ENCODE measurements at regions not wholly inside any gene's neighbourhood (a gene's known extent, or its start where the extent isn't known, plus 50 kb on each side); places are given as distances from the start of the nearest gene placed in this dataset.

- ChIA-PET POLR2A (ENCODE audit: low non-redundant PET) (no interaction called here), CTCF (no interaction called here)
- intact Hi-C loops (cut with micrococcal nuclease; ENCODE audit: unreplicated experiment): no loop called here
- Histone ChIP-seq H3K4me1 (ENCODE audit: insufficient read depth, low read length, poor library complexity, severe bottlenecking) (no peaks in the 10 kb centered on the region), H3K27me3 (replicated peaks; ENCODE audit: insufficient read depth, low read depth, low read length, poor library complexity) (peaks cover 42% of the 10 kb centered on the region), H3K9me3 (ENCODE audit: low read depth, low read length, poor library complexity, severe bottlenecking) (no peaks in the 10 kb centered on the region), H3K27ac (ENCODE audit: low read depth, low read length, poor library complexity, severe bottlenecking) (no peak overlapping the region), H3K4me3 (ENCODE audit: low read depth, low read length, poor library complexity, severe bottlenecking) (no peak overlapping the region), H3K36me3 (ENCODE audit: insufficient read depth, low read length, poor library complexity, severe bottlenecking) (no peaks in the 10 kb centered on the region)
- TF ChIP-seq EZH2 (IDR thresholded peaks at IDR 0.05; ENCODE audit: borderline replicate concordance, low read depth, low read length, poor library complexity, severe bottlenecking) (no peak), CTCF (conservative IDR thresholded peaks at IDR 0.05; ENCODE audit: low read depth, low read length) (no peak)
- DNase-seq (ENCODE audit: low spot score): no peak
- BruUV-seq (replicated peaks): no TSS peak
Observed at GRCh38 chr4:181498148-181498547, 745.1 kb upstream of the TENM3 start.

GRCh38 chr4:181502611-181503010, 740.6 kb upstream of the TENM3 start:
- CTCF ChIA-PET: no interaction called here
- no TSS peak for BruUV-seq (replicated peaks)
- intact Hi-C loops (cut with micrococcal nuclease; ENCODE audit: unreplicated experiment): no loop called here

GRCh38 chr4:181503687-181504390, 739.4 kb upstream of the TENM3 start:
- no TSS peak for BruUV-seq (replicated peaks)
- TF ChIP-seq EZH2 (IDR thresholded peaks at IDR 0.05; ENCODE audit: borderline replicate concordance, low read depth, low read length, poor library complexity, severe bottlenecking) (no peak), CTCF (conservative IDR thresholded peaks at IDR 0.05; ENCODE audit: low read depth, low read length) (no peak)
- ChIA-PET CTCF (no interaction called here), POLR2A (ENCODE audit: low non-redundant PET) (no interaction called here)
- DNase-seq (ENCODE audit: low spot score): no peak
- Histone ChIP-seq H3K36me3 (ENCODE audit: insufficient read depth, low read length, poor library complexity, severe bottlenecking) (no peaks in the 10 kb centered on the region), H3K4me1 (ENCODE audit: insufficient read depth, low read length, poor library complexity, severe bottlenecking) (no peaks in the 10 kb centered on the region), H3K4me3 (ENCODE audit: low read depth, low read length, poor library complexity, severe bottlenecking) (no peak overlapping the region), H3K27ac (ENCODE audit: low read depth, low read length, poor library complexity, severe bottlenecking) (no peak overlapping the region), H3K27me3 (replicated peaks; ENCODE audit: insufficient read depth, low read depth, low read length, poor library complexity) (peaks cover 78% of the 10 kb centered on the region), H3K9me3 (ENCODE audit: low read depth, low read length, poor library complexity, severe bottlenecking) (no peaks in the 10 kb centered on the region)
- intact Hi-C loops (cut with micrococcal nuclease; ENCODE audit: unreplicated experiment): no loop called here

More at GRCh38 chr4:181502611-181503010, 740.6 kb upstream of the TENM3 start:
- TF ChIP-seq CTCF (conservative IDR thresholded peaks at IDR 0.05; ENCODE audit: low read depth, low read length): no peak
- no peak for TF ChIP-seq EZH2 (IDR thresholded peaks at IDR 0.05; ENCODE audit: borderline replicate concordance, low read depth, low read length, poor library complexity, severe bottlenecking)
- H3K9me3 ChIP-seq (ENCODE audit: low read depth, low read length, poor library complexity, severe bottlenecking): no peaks in the 10 kb centered on the region
- no peaks in the 10 kb centered on the region for H3K4me1 ChIP-seq (ENCODE audit: insufficient read depth, low read length, poor library complexity, severe bottlenecking)
- POLR2A ChIA-PET (ENCODE audit: low non-redundant PET): no interaction called here
- peaks cover 67% of the 10 kb centered on the region for H3K27me3 ChIP-seq (replicated peaks; ENCODE audit: insufficient read depth, low read depth, low read length, poor library complexity)
- no peak overlapping the region for H3K4me3 ChIP-seq (ENCODE audit: low read depth, low read length, poor library complexity, severe bottlenecking)
- H3K36me3 ChIP-seq (ENCODE audit: insufficient read depth, low read length, poor library complexity, severe bottlenecking): no peaks in the 10 kb centered on the region
- H3K27ac ChIP-seq (ENCODE audit: low read depth, low read length, poor library complexity, severe bottlenecking): no peak overlapping the region
- DNase-seq (ENCODE audit: low spot score): no peak
